ENCODE measurements at regions not wholly inside any gene's neighbourhood (a gene's known extent, or its start where the extent isn't known, plus 50 kb on each side); places are given as distances from the start of the nearest gene placed in this dataset.

DNA sequence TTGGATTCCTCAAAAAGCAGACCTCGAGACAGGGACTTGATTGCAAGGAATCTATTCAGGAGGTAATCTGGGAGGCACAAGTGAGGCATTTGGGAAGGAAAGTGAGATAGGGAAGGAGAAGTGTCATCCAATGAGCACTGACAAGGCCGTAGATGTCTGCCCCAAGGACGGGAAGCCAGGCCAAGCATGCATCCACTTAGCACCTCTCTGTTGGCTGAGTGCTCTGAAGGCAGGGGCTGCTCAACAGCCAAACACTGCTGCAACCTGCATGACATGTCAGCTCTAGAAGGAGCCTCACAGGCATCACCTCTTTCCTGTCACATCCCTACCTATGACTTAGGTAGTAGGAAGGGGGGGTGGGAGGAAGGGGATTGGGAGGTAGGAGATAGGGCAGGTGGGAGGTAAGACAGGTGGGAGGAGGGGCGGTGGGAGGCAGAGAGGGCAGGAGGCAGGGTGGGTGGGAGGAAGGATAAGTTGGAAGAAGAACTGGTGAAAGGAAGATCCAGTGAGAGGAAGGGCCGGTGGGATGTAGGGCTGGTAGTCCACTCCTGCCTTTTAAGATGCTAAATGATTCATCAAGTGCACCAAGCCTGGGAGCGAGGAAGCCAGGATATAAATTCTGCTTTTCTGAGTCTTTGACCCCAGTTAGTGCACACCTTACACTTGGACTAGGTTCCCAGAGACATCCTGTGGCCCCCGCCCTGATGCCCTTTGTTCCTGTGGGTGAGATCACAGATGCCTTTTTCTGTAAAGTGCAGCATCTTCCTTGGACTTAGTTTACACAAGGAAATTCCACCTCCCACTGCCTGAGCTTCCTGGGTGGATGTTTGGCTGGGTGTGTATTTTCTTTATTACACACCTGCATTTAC lies 83.8 kb upstream of the NXT1 start:
- no peak overlapping the region for H2AFZ ChIP-seq (ENCODE audit: low read depth, low read length)
- H3K27me3 ChIP-seq (ENCODE audit: low read depth, low read length), result no peaks in the 10 kb centered on the region; the same call in 1 of the 2 replicates
- no peaks in the 10 kb centered on the region for H3K36me3 ChIP-seq (replicated peaks; ENCODE audit: low read depth, low read length)
- no peak overlapping the region for H3K27ac ChIP-seq (ENCODE audit: low read length)
- no peaks in the 10 kb centered on the region for H3K4me1 ChIP-seq (ENCODE audit: low read length)
- peaks cover 8% of the 10 kb centered on the region; the same call in 1 of the 2 replicates for H3K9me3 ChIP-seq (ENCODE audit: insufficient read depth, low read length)
- H3K4me2 ChIP-seq (ENCODE audit: low read length), result no peak overlapping the region
- no peaks in the 10 kb centered on the region for H4K20me1 ChIP-seq (ENCODE audit: insufficient read depth, low read length)
- no peak overlapping the region for H3K4me3 ChIP-seq (ENCODE audit: low read length)
- H3K79me2 ChIP-seq (ENCODE audit: low read length), result no peaks in the 10 kb centered on the region
- no peak for TF ChIP-seq EZH2phosphoT487 (IDR thresholded peaks at IDR 0.05; ENCODE audit: low read depth)
- TF ChIP-seq, protein P1, sequence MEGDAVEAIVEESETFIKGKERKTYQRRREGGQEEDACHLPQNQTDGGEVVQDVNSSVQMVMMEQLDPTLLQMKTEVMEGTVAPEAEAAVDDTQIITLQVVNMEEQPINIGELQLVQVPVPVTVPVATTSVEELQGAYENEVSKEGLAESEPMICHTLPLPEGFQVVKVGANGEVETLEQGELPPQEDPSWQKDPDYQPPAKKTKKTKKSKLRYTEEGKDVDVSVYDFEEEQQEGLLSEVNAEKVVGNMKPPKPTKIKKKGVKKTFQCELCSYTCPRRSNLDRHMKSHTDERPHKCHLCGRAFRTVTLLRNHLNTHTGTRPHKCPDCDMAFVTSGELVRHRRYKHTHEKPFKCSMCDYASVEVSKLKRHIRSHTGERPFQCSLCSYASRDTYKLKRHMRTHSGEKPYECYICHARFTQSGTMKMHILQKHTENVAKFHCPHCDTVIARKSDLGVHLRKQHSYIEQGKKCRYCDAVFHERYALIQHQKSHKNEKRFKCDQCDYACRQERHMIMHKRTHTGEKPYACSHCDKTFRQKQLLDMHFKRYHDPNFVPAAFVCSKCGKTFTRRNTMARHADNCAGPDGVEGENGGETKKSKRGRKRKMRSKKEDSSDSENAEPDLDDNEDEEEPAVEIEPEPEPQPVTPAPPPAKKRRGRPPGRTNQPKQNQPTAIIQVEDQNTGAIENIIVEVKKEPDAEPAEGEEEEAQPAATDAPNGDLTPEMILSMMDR (IDR thresholded peaks at IDR 0.05; ENCODE audit: low read depth, low read length), result no peak
- H3K9ac ChIP-seq (ENCODE audit: low read length), result no peak overlapping the region

DNA sequence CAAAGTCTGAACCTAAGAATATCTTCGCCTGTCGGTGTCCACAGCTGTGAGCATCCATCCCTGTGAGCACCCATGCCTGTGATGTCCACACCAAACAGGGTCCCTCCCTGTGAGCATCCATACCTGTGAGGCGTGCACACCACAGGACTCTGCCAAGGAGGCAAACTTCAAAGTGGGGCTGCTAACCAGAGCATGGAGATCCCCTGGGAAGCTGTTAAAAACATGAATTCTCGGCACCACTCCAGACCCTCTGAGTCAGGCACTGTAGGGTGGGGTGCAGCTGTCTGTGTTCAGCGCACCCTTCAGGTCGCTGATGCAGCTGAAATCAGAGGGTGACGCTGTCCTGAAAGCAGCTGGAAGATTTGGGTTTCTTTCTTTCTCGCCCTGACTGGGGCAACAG lies 85.4 kb upstream of the NXT1 start:
- Histone ChIP-seq H3K4me3 (ENCODE audit: low read length) (no peak overlapping the region), H4K20me1 (ENCODE audit: insufficient read depth, low read length) (no peaks in the 10 kb centered on the region), H3K4me1 (ENCODE audit: low read length) (no peaks in the 10 kb centered on the region), H2AFZ (ENCODE audit: low read depth, low read length) (no peak overlapping the region), H3K9ac (ENCODE audit: low read length) (no peak overlapping the region), H3K27me3 (ENCODE audit: low read depth, low read length) (no peaks in the 10 kb centered on the region), H3K4me2 (ENCODE audit: low read length) (no peak overlapping the region), H3K36me3 (replicated peaks; ENCODE audit: low read depth, low read length) (no peaks in the 10 kb centered on the region), H3K27ac (ENCODE audit: low read length) (no peak overlapping the region), H3K79me2 (ENCODE audit: low read length) (no peaks in the 10 kb centered on the region), H3K9me3 (ENCODE audit: insufficient read depth, low read length) (peaks cover 8% of the 10 kb centered on the region; the same call in 1 of the 2 replicates)
- TF ChIP-seq EZH2phosphoT487 (IDR thresholded peaks at IDR 0.05; ENCODE audit: low read depth), result no peak
- TF ChIP-seq, protein P1 (IDR thresholded peaks at IDR 0.05; ENCODE audit: low read depth, low read length), result no peak

DNA sequence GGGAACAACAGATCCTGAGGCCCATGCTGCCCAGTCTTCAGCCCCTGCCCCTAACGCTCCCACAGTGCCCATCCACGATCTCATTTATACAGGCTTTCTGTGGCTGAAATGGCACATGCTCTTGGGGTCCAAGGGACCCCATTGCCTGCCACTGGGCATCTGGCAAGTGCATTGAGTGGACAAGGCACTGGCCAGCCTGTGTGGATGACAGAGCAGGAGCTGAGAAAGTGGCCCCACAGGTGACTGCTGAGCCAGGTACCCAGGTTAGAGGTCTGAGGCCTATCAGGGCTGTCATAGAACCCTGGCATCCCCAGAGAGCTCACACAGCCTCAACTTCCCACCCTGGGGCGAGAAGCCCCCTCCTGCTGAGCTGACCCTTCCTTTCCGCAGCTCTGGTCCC lies 86.0 kb upstream of the NXT1 start:
- TF ChIP-seq EZH2phosphoT487 (IDR thresholded peaks at IDR 0.05; ENCODE audit: low read depth), result no peak
- TF ChIP-seq, protein P1 (IDR thresholded peaks at IDR 0.05; ENCODE audit: low read depth, low read length), result no peak
- peaks cover 5% of the 10 kb centered on the region; the same call in 1 of the 2 replicates for H3K9me3 ChIP-seq (ENCODE audit: insufficient read depth, low read length)

DNA sequence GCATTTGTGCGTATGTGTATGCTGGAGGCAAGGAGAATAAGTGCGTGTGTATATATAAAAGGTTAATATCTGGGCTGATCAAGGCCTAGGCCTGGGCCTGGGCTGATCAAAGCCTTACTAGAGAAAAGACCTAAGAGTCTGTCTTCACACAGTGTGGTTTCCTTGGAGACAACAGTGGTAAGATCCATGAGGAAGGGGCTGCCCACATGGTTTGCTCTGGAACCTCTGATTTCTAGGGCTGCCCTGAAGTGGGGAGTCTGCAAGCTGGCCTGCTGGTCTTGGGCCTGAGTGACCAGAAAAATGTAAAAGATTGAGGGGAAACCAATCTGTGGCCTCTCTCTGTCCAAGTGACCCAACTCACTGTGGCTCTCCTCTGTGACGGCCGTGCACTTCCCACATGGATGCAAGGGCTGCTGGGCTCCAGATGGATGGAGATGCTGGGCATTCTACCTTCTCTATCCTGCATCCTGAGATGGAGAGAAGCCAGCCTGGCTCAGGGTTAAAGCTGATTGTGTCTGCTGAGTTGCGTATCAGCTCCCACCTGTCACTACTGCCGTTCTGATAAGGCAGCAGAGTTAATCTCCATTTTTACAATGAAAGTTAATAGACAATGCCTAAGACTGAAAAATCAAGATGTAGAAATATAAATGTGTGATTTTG lies 90.3 kb upstream of the NXT1 start:
- Histone ChIP-seq H3K27ac (ENCODE audit: low read length) (no peak overlapping the region), H3K79me2 (ENCODE audit: low read length) (no peaks in the 10 kb centered on the region), H3K4me2 (ENCODE audit: low read length) (no peak overlapping the region), H3K9me3 (ENCODE audit: insufficient read depth, low read length) (no peaks in the 10 kb centered on the region), H3K27me3 (ENCODE audit: low read depth, low read length) (peaks cover 22% of the 10 kb centered on the region), H3K4me1 (ENCODE audit: low read length) (no peaks in the 10 kb centered on the region), H4K20me1 (ENCODE audit: insufficient read depth, low read length) (no peaks in the 10 kb centered on the region), H3K4me3 (ENCODE audit: low read length) (no peak overlapping the region), H3K36me3 (replicated peaks; ENCODE audit: low read depth, low read length) (no peaks in the 10 kb centered on the region), H3K9ac (ENCODE audit: low read length) (no peak overlapping the region), H2AFZ (ENCODE audit: low read depth, low read length) (no peak overlapping the region)
- TF ChIP-seq, protein P1 (IDR thresholded peaks at IDR 0.05; ENCODE audit: low read depth, low read length), result no peak
- TF ChIP-seq EZH2phosphoT487 (IDR thresholded peaks at IDR 0.05; ENCODE audit: low read depth), result no peak

More for the DNA sequence above, 86.0 kb upstream of the NXT1 start:
- Histone ChIP-seq H3K4me2 (ENCODE audit: low read length) (no peak overlapping the region), H3K4me3 (ENCODE audit: low read length) (no peak overlapping the region), H3K9ac (ENCODE audit: low read length) (no peak overlapping the region), H3K36me3 (replicated peaks; ENCODE audit: low read depth, low read length) (no peaks in the 10 kb centered on the region), H4K20me1 (ENCODE audit: insufficient read depth, low read length) (no peaks in the 10 kb centered on the region), H3K79me2 (ENCODE audit: low read length) (no peaks in the 10 kb centered on the region), H3K4me1 (ENCODE audit: low read length) (no peaks in the 10 kb centered on the region), H3K27me3 (ENCODE audit: low read depth, low read length) (no peaks in the 10 kb centered on the region), H2AFZ (ENCODE audit: low read depth, low read length) (no peak overlapping the region), H3K27ac (ENCODE audit: low read length) (no peak overlapping the region)
